ENCODE measurements at regions not wholly inside any gene's neighbourhood (a gene's known extent, or its start where the extent isn't known, plus 50 kb on each side); places are given as distances from the start of the nearest gene placed in this dataset.
"Not testable (repeated sequence)": the region's sequence is repeated elsewhere in the genome, so short reads cannot be mapped to it uniquely, and the experiment has no call there.

DNA sequence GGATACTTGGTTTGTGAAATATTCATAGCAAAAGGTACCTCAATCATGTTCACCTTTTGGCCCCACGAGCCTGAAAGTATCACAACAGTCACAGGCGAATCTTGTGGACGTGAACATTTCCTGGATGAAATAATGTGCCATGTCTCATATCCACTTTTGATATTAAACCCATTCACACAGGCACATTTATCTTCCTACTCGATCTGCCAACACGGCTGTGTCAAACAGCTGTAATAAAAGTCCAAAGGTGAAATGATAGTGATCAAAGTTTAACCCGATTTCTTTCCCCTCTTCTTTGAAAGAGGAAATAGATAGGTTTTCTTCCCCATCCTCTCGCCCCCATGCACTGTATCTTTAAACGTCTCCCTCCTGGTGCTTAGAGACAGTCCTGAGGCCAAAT lies 191.2 kb upstream of the PROX1 start:
- Mint-ChIP-seq H3K27ac (no peak overlapping the region), H3K4me1 (no peaks in the 10 kb centered on the region), H3K27me3 (ENCODE audit: low read depth) (peaks cover 20% of the 10 kb centered on the region), H3K9me3 (peaks cover 2% of the 10 kb centered on the region), H3K36me3 (no peaks in the 10 kb centered on the region), H3K4me3 (no peak overlapping the region)
- no peak for DNase-seq (ENCODE audit: low spot score in 2 of 2, unreplicated experiment in 2 of 2)
- TF ChIP-seq, protein P1, sequence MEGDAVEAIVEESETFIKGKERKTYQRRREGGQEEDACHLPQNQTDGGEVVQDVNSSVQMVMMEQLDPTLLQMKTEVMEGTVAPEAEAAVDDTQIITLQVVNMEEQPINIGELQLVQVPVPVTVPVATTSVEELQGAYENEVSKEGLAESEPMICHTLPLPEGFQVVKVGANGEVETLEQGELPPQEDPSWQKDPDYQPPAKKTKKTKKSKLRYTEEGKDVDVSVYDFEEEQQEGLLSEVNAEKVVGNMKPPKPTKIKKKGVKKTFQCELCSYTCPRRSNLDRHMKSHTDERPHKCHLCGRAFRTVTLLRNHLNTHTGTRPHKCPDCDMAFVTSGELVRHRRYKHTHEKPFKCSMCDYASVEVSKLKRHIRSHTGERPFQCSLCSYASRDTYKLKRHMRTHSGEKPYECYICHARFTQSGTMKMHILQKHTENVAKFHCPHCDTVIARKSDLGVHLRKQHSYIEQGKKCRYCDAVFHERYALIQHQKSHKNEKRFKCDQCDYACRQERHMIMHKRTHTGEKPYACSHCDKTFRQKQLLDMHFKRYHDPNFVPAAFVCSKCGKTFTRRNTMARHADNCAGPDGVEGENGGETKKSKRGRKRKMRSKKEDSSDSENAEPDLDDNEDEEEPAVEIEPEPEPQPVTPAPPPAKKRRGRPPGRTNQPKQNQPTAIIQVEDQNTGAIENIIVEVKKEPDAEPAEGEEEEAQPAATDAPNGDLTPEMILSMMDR (IDR thresholded peaks at IDR 0.05; ENCODE audit: unreplicated experiment): no peak

DNA sequence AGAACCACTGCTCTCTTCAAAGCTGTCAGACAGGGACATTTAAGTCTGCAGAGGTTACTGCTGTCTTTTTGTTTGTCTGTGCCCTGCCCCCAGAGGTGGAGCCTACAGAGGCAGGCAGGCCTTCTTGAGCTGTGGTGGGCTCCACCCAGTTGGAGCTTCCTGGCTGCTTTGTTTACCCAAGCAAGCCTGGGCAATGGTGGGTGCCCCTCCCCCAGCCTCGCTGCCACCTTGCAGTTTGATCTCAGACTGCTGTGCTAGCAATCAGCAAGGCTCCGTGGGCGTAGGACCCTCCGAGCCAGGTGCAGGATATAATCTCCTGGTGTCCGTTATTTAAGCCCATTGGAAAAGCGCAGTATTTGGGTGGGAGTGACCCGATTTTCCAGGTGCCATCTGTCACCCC lies 179.5 kb upstream of the PROX1 start:
- not testable (repeated sequence) for H3K27ac Mint-ChIP-seq; H3K4me3 Mint-ChIP-seq; H3K36me3 Mint-ChIP-seq; DNase-seq (ENCODE audit: low spot score in 2 of 2, unreplicated experiment in 2 of 2); H3K4me1 Mint-ChIP-seq
- Mint-ChIP-seq H3K9me3 (peaks cover 22% of the 10 kb centered on the region), H3K27me3 (ENCODE audit: low read depth) (peaks cover 17% of the 10 kb centered on the region)

DNA sequence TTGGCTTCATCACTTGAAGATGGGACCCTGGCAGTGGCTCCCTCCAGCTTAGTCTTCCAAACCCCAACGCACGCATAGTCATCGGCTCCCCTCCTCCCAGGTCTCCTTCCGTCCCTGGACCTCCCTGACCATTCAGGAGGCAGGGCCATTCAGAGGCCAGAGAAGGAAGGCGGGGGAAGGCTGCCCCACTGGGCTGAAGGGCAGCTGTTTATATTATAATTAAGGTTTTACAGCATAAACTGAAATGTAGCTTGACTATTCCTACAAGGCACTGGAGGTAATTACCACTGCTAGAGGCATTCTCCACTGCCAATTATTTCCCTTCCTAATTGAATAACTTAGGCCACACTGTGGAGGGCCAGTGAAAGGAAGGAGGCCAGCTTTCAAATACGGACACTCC lies 170.6 kb upstream of the PROX1 start:
- DNase-seq (ENCODE audit: low spot score in 2 of 2, unreplicated experiment in 2 of 2): no peak
- no peaks in the 10 kb centered on the region for H3K9me3 Mint-ChIP-seq
- H3K36me3 Mint-ChIP-seq: no peaks in the 10 kb centered on the region
- no peak overlapping the region for H3K27ac Mint-ChIP-seq
- no peaks in the 10 kb centered on the region for H3K4me1 Mint-ChIP-seq
- H3K4me3 Mint-ChIP-seq: no peak overlapping the region
- H3K27me3 Mint-ChIP-seq (ENCODE audit: low read depth): peaks cover 26% of the 10 kb centered on the region
- TF ChIP-seq, protein P1 (IDR thresholded peaks at IDR 0.05; ENCODE audit: unreplicated experiment): no peak

DNA sequence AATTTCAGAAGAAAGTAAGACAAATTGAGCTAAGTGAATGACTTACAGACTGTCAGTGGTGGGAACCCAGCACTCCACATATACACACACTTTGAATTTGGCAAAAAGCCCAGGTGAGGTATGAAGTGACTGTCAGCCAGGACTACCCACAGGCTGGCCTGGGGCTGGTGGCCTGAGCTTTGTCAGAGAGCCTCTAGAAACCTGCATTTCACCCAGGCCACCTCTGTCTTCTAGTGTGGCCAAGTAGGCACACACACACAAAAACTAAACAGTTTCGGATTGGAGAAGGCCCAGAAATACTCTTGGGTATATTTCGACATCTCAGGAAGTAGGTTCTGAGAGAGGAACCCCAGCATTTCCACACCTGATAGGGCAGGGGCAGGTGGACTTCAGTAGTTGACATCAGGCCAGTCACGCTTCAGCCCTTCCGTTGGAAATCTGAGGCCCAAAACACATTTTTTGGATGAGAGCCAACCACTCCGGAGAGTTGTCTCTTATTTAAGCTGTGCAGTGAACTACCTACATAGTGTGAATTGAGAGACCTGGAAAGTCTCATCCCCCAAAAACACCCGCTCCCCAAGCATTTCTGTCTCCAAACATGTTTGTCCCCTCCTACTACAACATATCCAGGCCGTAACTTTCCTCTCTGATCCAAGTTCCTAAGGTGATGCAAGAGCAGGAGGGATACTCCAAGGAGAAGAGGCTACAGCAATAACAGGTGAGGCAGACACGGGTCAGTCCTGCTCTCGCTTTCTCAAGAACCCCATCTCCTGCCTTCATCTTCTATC lies 167.2 kb upstream of the PROX1 start:
- H3K9me3 Mint-ChIP-seq: no peaks in the 10 kb centered on the region
- DNase-seq (ENCODE audit: low spot score in 2 of 2, unreplicated experiment in 2 of 2): no peak
- TF ChIP-seq, protein P1 (IDR thresholded peaks at IDR 0.05; ENCODE audit: unreplicated experiment): no peak
- H3K27ac Mint-ChIP-seq: no peak overlapping the region
- no peaks in the 10 kb centered on the region for H3K4me1 Mint-ChIP-seq
- peaks cover 6% of the 10 kb centered on the region for H3K27me3 Mint-ChIP-seq (ENCODE audit: low read depth)
- H3K36me3 Mint-ChIP-seq: no peaks in the 10 kb centered on the region
- no peak overlapping the region for H3K4me3 Mint-ChIP-seq

DNA sequence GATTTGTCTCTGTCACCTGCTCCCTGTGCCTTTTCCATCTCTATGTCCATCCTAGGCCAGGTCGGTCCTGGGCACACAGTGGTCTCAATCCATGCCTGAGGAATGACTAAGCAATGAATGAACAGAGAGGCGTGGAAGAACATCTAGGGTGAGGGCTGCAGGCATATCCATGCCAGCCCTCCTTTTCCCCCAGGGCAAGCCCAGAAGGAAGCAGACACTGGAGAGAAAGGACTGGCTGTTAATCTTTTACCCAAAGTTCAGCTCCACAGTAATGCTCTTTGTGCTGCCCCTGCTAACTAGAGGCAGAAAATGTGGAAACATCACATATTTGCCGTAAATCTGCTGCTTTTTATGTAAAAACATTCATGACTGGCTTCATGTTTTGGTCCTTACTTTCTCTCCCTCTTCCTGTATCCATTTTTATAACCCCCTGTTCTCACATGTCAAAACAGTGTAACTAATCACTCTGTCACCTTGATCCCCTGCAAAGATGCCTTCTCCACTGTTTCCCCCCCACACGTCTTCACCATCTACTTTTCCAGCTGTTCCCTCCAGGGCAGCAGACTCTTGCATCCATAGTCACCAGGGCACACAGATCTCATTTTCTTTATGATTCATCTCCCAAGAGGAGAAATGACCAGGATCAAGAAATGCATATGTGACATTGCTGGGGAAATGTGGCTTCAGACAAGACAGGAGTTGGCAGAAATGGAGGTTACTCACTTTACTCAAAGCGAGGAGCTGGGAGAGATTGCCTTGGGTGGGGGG lies 166.4 kb upstream of the PROX1 start:
- no peaks in the 10 kb centered on the region for H3K4me1 Mint-ChIP-seq
- H3K27me3 Mint-ChIP-seq (ENCODE audit: low read depth): peaks cover 6% of the 10 kb centered on the region
- no peak overlapping the region for H3K4me3 Mint-ChIP-seq

More for the DNA sequence above, 166.4 kb upstream of the PROX1 start:
- Mint-ChIP-seq H3K36me3 (no peaks in the 10 kb centered on the region), H3K27ac (no peak overlapping the region), H3K9me3 (no peaks in the 10 kb centered on the region)
- TF ChIP-seq, protein P1 (IDR thresholded peaks at IDR 0.05; ENCODE audit: unreplicated experiment): no peak
- no peak for DNase-seq (ENCODE audit: low spot score in 2 of 2, unreplicated experiment in 2 of 2)

Data from mesothelial cell of epicardium (in vitro differentiated cells).